Thymus (tissue), 11 donors: ENCODE measurements at regions not wholly inside any gene's neighbourhood (a gene's known extent, or its start where the extent isn't known, plus 50 kb on each side); places are given as distances from the start of the nearest gene placed in this dataset.

ENCODE experiments used
- DNase-seq, 9 donors: peaks; one replicate each; pipeline ENCODE4 v3.0.0-alpha.2; 2013; ENCODE audit warnings: low spot score in 9 of 9, low read depth in 6 of 9, missing footprints in 1 of 9
- H3K27ac ChIP-seq, 2 donors: one replicate each; pipeline ENCODE4 v1.5.1; 2013; ENCODE audit warnings: control low read depth in 1 of 2, low read depth in 1 of 2, low read length in 1 of 2, mild to moderate bottlenecking in 1 of 2, moderate library complexity in 1 of 2
- H3K27me3 ChIP-seq, 2 donors: one replicate each; pipeline ENCODE4 v1.5.1; 2013; ENCODE audit warnings: low read length in 1 of 2; ENCODE audit not compliant: control insufficient read depth in 2 of 2, insufficient read depth in 1 of 2
- H3K36me3 ChIP-seq, 2 donors: one replicate each; pipeline ENCODE4 v1.5.1; 2013; ENCODE audit warnings: low read length in 1 of 2, mild to moderate bottlenecking in 1 of 2, moderate library complexity in 1 of 2; ENCODE audit not compliant: control insufficient read depth in 2 of 2, insufficient read depth in 2 of 2
- H3K4me1 ChIP-seq, 2 donors: one replicate each; pipeline ENCODE4 v1.5.1; 2013; ENCODE audit warnings: low read length in 2 of 2; ENCODE audit not compliant: control insufficient read depth in 2 of 2, insufficient read depth in 2 of 2
- H3K4me3 ChIP-seq, 2 donors: one replicate each; pipeline ENCODE4 v1.5.1; 2013; ENCODE audit warnings: low read length in 2 of 2, control low read depth in 1 of 2, mild to moderate bottlenecking in 1 of 2
- H3K9me3 ChIP-seq, 2 donors: one replicate each; pipeline ENCODE4 v1.5.1; 2013; ENCODE audit warnings: low read length in 1 of 2, mild to moderate bottlenecking in 1 of 2; ENCODE audit not compliant: control insufficient read depth in 2 of 2, insufficient read depth in 1 of 2
- WGBS: extraction: QIAGEN DNeasy Blood & Tissue Kit; methylation state at CpG from one replicate; pipeline ENCODE4 v1.1.7; 2013; 5-methylcytosine and 5-hydroxymethylcytosine counted together
- donor health status: healthy.

DNA sequence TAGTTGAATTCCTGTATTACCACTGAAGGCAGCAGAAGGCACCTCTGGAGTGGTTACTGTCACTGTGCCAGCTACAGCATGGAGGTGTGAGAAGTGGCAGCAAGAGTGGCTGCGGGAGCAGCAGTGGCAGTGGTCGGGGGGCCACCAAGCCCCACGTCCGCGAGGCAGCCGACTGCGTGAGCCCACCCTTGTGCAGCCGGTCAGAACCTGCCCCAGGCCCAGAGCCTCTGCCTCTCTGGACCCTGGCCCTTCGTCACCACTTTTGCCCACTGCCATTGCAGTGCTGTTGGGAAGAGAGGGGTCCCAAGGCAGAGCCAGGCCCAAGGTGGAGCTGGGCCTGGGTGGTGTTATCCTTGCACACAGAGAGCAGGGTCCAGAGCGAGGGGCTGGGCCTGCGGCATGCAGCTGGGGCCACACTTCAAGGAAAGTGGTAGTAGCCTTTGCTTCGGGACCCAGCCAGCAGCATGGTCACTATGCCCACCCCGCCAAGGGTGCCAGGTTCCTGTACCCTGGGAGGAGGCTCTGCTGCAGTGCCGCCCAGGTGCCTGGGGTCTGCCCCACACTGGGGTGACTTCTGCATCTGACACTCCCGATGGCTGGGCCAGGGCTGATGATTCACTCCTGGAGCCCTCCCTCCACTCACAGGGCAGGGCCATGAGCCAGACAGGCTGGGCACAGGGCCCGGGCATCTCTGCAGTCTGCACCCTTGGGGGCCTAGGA is 450.1 kb upstream of the LRATD1 start:
- H3K4me1 ChIP-seq = no peaks in the 10 kb centered on the region
- no peaks in the 10 kb centered on the region for H3K36me3 ChIP-seq
- no peak for DNase-seq
- H3K27ac ChIP-seq = no peak overlapping the region
- H3K27me3 ChIP-seq = no peaks in the 10 kb centered on the region
- 94% methylated on average over 16 of the region's 16 CpGs for WGBS
- H3K9me3 ChIP-seq = peaks cover 3 to 13% of the 10 kb centered on the region in 2 donors
- H3K4me3 ChIP-seq = no peak overlapping the region

DNA sequence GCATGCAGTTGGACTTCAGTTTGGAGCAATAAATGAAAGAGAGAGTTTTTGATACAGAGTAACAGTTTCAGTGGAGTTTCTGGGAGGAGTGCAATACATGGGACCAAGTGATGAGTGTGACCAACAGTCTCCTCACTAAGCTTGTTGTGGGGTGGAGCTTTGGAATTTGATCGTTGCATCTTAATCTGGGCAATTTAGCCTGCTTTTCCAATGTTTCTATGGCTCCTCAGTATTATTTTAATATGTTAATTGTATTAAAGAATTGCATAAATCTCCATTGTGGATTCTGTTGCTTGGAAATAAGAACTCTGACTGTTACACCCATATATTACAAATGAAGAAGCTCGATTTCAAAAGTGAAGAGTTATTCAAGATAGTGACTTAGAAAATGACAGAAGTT is 446.6 kb upstream of the LRATD1 start:
- DNase-seq = no peak
- H3K9me3 ChIP-seq = peaks cover 3 to 13% of the 10 kb centered on the region in 2 donors
- H3K4me3 ChIP-seq = no peak overlapping the region
- no peaks in the 10 kb centered on the region for H3K36me3 ChIP-seq
- no peaks in the 10 kb centered on the region for H3K4me1 ChIP-seq
- no peak overlapping the region for H3K27ac ChIP-seq
- H3K27me3 ChIP-seq = no peaks in the 10 kb centered on the region
- 80% methylated on average over 2 of the region's 2 CpGs for WGBS

DNA sequence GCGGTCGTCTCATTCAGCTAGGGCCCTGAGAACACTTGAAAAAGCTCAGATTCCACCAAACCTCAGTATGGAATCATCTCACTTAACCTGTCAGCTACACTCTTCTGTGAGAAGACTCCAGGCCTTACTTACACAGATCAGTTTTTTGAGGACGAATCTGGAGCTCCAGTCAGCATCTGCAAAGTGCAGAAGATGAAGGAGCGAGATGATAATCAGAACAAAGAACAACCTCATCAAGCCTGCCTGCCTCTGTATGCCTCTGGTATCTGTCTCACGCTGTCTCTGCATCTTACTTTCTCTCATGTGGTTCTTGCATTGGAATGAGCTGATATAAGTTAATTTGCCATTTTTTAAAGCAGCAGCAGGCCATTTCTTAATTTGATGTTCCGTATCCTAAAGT is 444.1 kb upstream of the LRATD1 start:
- DNase-seq = no peak

GRCh38 chr2:14189929-14190328 is 442.6 kb upstream of the LRATD1 start:
- Histone ChIP-seq H3K27me3 (no peaks in the 10 kb centered on the region), H3K4me3 (no peak overlapping the region), H3K36me3 (no peaks in the 10 kb centered on the region), H3K4me1 (no peaks in the 10 kb centered on the region), H3K9me3 (no peaks in the 10 kb centered on the region), H3K27ac (no peak overlapping the region)
- WGBS = 69% methylated on average over 2 of the region's 2 CpGs
- no peak for DNase-seq

More for the DNA sequence above, 444.1 kb upstream of the LRATD1 start:
- H3K36me3 ChIP-seq = no peaks in the 10 kb centered on the region
- no peak overlapping the region for H3K4me3 ChIP-seq
- 88% methylated on average over 6 of the region's 6 CpGs for WGBS
- peaks cover 0 to 3% of the 10 kb centered on the region in 2 donors for H3K9me3 ChIP-seq
- H3K27me3 ChIP-seq = no peaks in the 10 kb centered on the region
- H3K27ac ChIP-seq = no peak overlapping the region
- no peaks in the 10 kb centered on the region for H3K4me1 ChIP-seq

GRCh38 chr2:14194233-14194632 is 438.3 kb upstream of the LRATD1 start:
- 97% methylated on average over 1 of the region's 1 CpG for WGBS
- H3K4me1 ChIP-seq = no peaks in the 10 kb centered on the region
- H3K27ac ChIP-seq = no peak overlapping the region
- no peaks in the 10 kb centered on the region for H3K36me3 ChIP-seq
- no peaks in the 10 kb centered on the region for H3K27me3 ChIP-seq
- H3K9me3 ChIP-seq = no peaks in the 10 kb centered on the region
- no peak overlapping the region for H3K4me3 ChIP-seq
- DNase-seq = no peak

DNA sequence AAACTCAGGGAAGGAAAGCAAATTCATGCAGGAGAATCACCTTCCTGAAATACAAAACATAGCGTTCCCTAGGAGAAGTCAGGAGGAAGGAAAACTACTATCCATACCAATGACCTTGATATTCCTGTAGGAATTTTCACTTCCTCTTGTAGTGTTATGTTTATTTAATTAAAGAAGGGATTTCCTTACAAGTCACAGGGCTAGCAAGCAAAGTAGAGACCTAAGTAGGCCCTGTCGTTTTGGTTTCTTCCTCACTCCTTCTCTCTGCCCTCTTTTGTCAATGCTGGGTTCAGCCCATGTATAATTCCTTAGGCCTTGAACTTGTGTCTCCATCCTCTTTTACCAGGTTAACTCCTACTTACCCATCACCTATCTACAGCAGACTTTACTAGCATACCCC is 435.2 kb upstream of the LRATD1 start:
- Histone ChIP-seq H3K27ac (no peak overlapping the region), H3K4me1 (no peaks in the 10 kb centered on the region), H3K9me3 (no peaks in the 10 kb centered on the region), H3K36me3 (no peaks in the 10 kb centered on the region), H3K4me3 (no peak overlapping the region), H3K27me3 (no peaks in the 10 kb centered on the region)
- 75% methylated on average over 2 of the region's 2 CpGs for WGBS
- no peak for DNase-seq

DNA sequence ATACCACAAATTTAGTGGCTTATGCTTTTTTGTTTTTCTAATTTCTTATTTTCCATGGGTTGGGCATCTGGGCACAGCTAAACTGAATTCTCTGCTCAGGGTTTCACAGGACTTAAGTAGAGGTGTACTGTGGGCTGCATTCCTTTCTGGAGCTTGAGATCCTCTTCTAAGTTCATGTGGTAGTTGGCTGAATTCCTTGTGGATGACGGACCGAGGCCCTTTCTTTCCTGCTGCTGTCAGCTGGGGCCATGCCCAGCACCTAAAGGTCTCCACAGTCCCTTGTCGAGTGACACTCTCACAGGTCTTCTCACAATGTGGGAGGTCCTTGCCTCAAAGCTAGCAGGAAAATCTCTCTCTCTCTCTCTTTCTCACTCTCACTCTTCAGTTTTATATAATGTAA is 433.5 kb upstream of the LRATD1 start:
- no peak for DNase-seq
- peaks cover 0 to under 1% of the 10 kb centered on the region in 2 donors for H3K9me3 ChIP-seq
- H3K4me3 ChIP-seq = no peak overlapping the region
- no peaks in the 10 kb centered on the region for H3K4me1 ChIP-seq
- WGBS = 85% methylated on average over 3 of the region's 3 CpGs
- H3K27me3 ChIP-seq = no peaks in the 10 kb centered on the region
- no peaks in the 10 kb centered on the region for H3K36me3 ChIP-seq
- H3K27ac ChIP-seq = no peak overlapping the region

DNA sequence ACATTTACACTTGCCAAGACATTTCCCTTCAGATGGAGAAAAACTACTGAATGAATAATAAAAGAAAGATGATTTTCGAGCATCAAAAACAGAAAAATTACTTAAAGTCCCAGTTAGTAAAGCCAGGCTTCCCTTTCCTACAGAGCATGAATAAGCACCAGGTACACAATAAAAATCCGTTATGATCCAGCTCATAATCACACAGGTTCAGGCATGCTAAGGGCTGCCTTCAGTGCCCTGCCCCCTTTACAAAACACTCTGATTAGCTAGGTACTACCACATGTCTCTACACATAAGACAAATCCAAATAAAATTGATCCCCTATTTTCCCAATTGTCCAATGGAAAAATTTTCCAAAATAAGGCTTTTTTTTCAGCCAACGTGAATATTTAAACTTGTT is 413.2 kb upstream of the LRATD1 start:
- no peak for DNase-seq
- Histone ChIP-seq H3K27me3 (no peaks in the 10 kb centered on the region), H3K4me1 (no peaks in the 10 kb centered on the region), H3K27ac (no peak overlapping the region), H3K4me3 (no peak overlapping the region), H3K9me3 (no peaks in the 10 kb centered on the region), H3K36me3 (no peaks in the 10 kb centered on the region)
- 84% methylated on average over 3 of the region's 3 CpGs for WGBS

- Histone ChIP-seq H3K27me3 (no peaks in the 10 kb centered on the region), H3K9me3 (no peaks in the 10 kb centered on the region), H3K36me3 (no peaks in the 10 kb centered on the region), H3K4me3 (no peak overlapping the region), H3K27ac (no peak overlapping the region), H3K4me1 (no peaks in the 10 kb centered on the region)
- 97% methylated on average over 1 of the region's 1 CpG for WGBS
- no peak for DNase-seq
These were observed 412.4 kb upstream of the LRATD1 start for GRCh38 chr2:14220101-14220500.
